ENCODE measurements at regions not wholly inside any gene's neighbourhood (a gene's known extent, or its start where the extent isn't known, plus 50 kb on each side); places are given as distances from the start of the nearest gene placed in this dataset.

DNA sequence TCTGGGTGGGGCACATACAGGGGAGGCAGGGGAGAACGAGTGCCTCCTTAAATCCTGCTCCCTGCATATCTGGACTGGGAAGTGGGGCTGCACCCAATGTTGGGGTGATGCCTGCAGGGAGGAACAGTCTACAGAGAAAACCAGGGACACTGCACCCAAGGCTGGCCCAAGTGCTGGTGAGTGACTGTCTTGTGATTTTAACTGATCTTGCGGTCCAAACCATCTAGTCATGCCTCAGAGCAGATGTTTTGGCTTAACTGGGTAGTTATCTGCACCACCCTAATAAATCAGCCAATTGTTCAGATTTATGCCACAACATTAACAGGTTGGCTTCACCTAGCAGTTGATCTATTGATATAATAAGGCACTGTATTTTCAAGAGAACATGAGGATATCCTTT, 219.2 kb upstream of the IRS2 start:
- ATAC-seq = no peak
- 73 to 82% methylated on average over 1 to 2 of the region's 2 CpGs for whole genome bisulfite sequencing, 2 donors
- TF ChIP-seq POLR2A (IDR thresholded peaks at IDR 0.05) = no peak
- TF ChIP-seq, protein P1, sequence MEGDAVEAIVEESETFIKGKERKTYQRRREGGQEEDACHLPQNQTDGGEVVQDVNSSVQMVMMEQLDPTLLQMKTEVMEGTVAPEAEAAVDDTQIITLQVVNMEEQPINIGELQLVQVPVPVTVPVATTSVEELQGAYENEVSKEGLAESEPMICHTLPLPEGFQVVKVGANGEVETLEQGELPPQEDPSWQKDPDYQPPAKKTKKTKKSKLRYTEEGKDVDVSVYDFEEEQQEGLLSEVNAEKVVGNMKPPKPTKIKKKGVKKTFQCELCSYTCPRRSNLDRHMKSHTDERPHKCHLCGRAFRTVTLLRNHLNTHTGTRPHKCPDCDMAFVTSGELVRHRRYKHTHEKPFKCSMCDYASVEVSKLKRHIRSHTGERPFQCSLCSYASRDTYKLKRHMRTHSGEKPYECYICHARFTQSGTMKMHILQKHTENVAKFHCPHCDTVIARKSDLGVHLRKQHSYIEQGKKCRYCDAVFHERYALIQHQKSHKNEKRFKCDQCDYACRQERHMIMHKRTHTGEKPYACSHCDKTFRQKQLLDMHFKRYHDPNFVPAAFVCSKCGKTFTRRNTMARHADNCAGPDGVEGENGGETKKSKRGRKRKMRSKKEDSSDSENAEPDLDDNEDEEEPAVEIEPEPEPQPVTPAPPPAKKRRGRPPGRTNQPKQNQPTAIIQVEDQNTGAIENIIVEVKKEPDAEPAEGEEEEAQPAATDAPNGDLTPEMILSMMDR (IDR thresholded peaks at IDR 0.05) = no peak
- no peak for DNase-seq
- Histone ChIP-seq H3K4me1 (no peaks in the 10 kb centered on the region), H3K27ac (no peak overlapping the region), H3K36me3 (replicated peaks in 1 of 2; ENCODE audit: insufficient read depth in 1 of 2, low read depth in 2 of 2) (no peaks in the 10 kb centered on the region), H3K9me3 (no peaks in the 10 kb centered on the region), H3K27me3 (no peaks in the 10 kb centered on the region), H3K4me3 (no peak overlapping the region)
- intact Hi-C loops (cut with DNase I) = no loop called here

DNA sequence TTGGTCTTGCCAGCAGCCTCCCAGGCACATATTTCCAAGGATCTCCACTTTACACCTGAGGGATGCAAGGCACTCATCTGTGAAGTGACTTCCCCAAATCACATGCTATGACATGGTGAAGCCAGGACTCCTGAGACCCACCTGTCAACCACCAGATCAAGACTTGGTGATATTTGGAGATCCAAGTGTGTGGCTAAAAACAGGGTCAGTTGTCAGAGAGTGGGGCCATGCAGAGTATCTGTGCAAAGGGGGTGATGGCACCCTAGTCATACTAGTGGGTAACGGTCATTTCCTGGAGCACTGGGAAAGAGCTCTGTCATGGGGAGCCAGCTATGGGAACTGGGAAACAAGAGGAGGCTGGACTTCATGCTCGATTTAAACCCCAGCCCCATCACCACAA, 218.4 kb upstream of the IRS2 start:
- Histone ChIP-seq H3K27ac (no peak overlapping the region), H3K4me3 (no peak overlapping the region), H3K36me3 (replicated peaks in 1 of 2; ENCODE audit: insufficient read depth in 1 of 2, low read depth in 2 of 2) (no peaks in the 10 kb centered on the region), H3K27me3 (no peaks in the 10 kb centered on the region), H3K9me3 (no peaks in the 10 kb centered on the region), H3K4me1 (no peaks in the 10 kb centered on the region)
- intact Hi-C loops (cut with DNase I) = no loop called here
- TF ChIP-seq, protein P1 (IDR thresholded peaks at IDR 0.05) = no peak
- no peak for TF ChIP-seq POLR2A (IDR thresholded peaks at IDR 0.05)
- no peak for DNase-seq
- ATAC-seq = no peak
- 72 to 85% methylated on average over 2 of the region's 2 CpGs for WGBS, 2 donors

DNA sequence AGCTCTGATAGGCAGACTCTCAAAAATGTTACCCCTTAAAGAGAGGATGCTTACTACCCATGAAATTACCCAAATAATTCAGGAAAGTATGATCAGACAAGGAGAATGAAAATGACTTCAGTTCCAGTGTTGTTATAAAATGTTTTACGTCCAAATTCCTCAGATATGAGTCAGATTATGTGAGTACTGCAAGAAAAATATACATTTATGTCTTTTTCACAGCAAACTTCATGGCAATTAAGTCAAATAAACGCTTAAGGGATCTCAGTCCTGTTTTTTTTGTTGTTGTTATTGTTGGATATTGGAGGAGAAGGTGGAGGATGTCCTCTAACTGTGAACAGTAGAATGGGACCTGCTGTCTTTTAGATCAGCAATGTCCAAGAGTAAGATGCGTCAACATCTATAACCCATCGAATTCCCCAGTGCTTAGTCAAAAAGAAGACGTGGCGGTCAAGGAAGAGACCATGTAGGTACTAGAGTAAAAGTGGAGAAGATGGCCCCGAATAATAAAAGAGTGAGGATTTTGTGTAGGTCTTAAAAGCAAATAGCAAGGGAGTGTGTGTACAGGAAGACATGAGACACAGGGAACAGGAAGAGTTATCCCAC, 215.4 kb upstream of the IRS2 start:
- Histone ChIP-seq H3K4me3 (no peak overlapping the region), H3K36me3 (replicated peaks in 1 of 2; ENCODE audit: insufficient read depth in 1 of 2, low read depth in 2 of 2) (no peaks in the 10 kb centered on the region), H3K4me1 (no peaks in the 10 kb centered on the region), H3K27me3 (no peaks in the 10 kb centered on the region), H3K27ac (no peak overlapping the region), H3K9me3 (no peaks in the 10 kb centered on the region)
- TF ChIP-seq POLR2A (IDR thresholded peaks at IDR 0.05) = no peak
- TF ChIP-seq, protein P1 (IDR thresholded peaks at IDR 0.05) = no peak
- WGBS, 2 donors = 76 to 79% methylated on average over 7 of the region's 7 CpGs
- no peak for DNase-seq
- no peak for ATAC-seq
- intact Hi-C loops (cut with DNase I) = no loop called here

GRCh38 chr13:110000534-110001345, 214.4 kb upstream of the IRS2 start:
- H3K4me1 ChIP-seq = no peaks in the 10 kb centered on the region
- ATAC-seq (no peak), DNase-seq (no peak)
- no peak overlapping the region for H3K4me3 ChIP-seq
- no peaks in the 10 kb centered on the region for H3K36me3 ChIP-seq (replicated peaks in 1 of 2; ENCODE audit: insufficient read depth in 1 of 2, low read depth in 2 of 2)
- no peak overlapping the region for H3K27ac ChIP-seq
- no peaks in the 10 kb centered on the region for H3K9me3 ChIP-seq
- WGBS, 2 donors = 77 to 82% methylated on average over 12 of the region's 12 CpGs
- intact Hi-C loops (cut with DNase I) = no loop called here
- TF ChIP-seq, protein P1 (IDR thresholded peaks at IDR 0.05) = no peak
- TF ChIP-seq POLR2A (IDR thresholded peaks at IDR 0.05) = no peak
- no peaks in the 10 kb centered on the region for H3K27me3 ChIP-seq

All from body of pancreas (tissue), 4 donors.